Body of pancreas (tissue), 4 donors: ENCODE measurements at regions not wholly inside any gene's neighbourhood (a gene's known extent, or its start where the extent isn't known, plus 50 kb on each side); places are given as distances from the start of the nearest gene placed in this dataset.
A peak's percentile ranks its signal among the peaks of the same experiment; 100 is the strongest.

ENCODE experiments used
- ATAC-seq: fragments of 150-250 bp; one replicate; pipeline ENCODE4 v1.9.1; 2016
- DNase-seq, 4 donors: peaks; one replicate each; pipeline ENCODE4 v3.0.0-alpha.2; 2019
- H3K27ac ChIP-seq, 4 donors: fragments of 200-600 bp; sonication (generic); 1 replicate in 3 of 4; 2 replicates in 1 of 4; pipeline versions ENCODE4 v1.5.1 to v1.6.1; 2016 to 2019; ENCODE audit warnings: mild to moderate bottlenecking in 1 of 4, mixed read lengths in 1 of 4, moderate library complexity in 1 of 4
- H3K27me3 ChIP-seq, 2 donors: fragments of 200-600 bp; sonication (generic); one replicate each; pipeline ENCODE4 v1.6.0; 2016; ENCODE audit warnings: mild to moderate bottlenecking in 1 of 2
- H3K36me3 ChIP-seq, 2 donors: fragments of 200-600 bp; sonication (generic); replicated peaks in 1 of 2; 2 replicates each; pipeline ENCODE4 v1.5.1; 2016; ENCODE audit warnings: low read depth in 2 of 2; ENCODE audit not compliant: insufficient read depth in 1 of 2
- H3K4me1 ChIP-seq: fragments of 200-600 bp; sonication (generic); one replicate; pipeline ENCODE4 v1.6.0; 2016
- H3K4me3 ChIP-seq, 2 donors: fragments of 200-600 bp; sonication (generic); 1 replicate in 1 of 2; 2 replicates in 1 of 2; pipeline ENCODE4 v1.5.1; 2016 to 2019
- H3K9me3 ChIP-seq, 3 donors: fragments of 200-600 bp; sonication (generic); 1 replicate in 2 of 3; 2 replicates in 1 of 3; pipeline ENCODE4 v1.5.1; 2016
- POLR2A ChIP-seq, 3 donors: fragments of 450-650 bp; IDR thresholded peaks; one replicate each; pipeline ENCODE4 v1.6.1; 2016; ENCODE audit warnings: antibody characterized with exemption in 3 of 3, mild to moderate bottlenecking in 2 of 3
- WGBS, 2 donors: methylation state at CpG; one replicate each; pipeline ENCODE4 v1.1.5; 2017; 5-methylcytosine and 5-hydroxymethylcytosine counted together
- intact Hi-C: fragments of 100-400 bp; cut with DNase I; formaldehyde crosslinking; loops from one replicate; pipeline ENCODE4 v1.15.1; 2023
- TF ChIP-seq, protein P1 (sequence below), 7 experiments: fragments of 450-650 bp in 4 of 7; fragments of 200-600 bp in 3 of 7; sonication (generic) in 3 of 7; IDR thresholded peaks; one replicate each; pipeline ENCODE4 v1.5.1; 2016 to 2019; ENCODE audit warnings: antibody characterized with exemption in 7 of 7

DNA sequence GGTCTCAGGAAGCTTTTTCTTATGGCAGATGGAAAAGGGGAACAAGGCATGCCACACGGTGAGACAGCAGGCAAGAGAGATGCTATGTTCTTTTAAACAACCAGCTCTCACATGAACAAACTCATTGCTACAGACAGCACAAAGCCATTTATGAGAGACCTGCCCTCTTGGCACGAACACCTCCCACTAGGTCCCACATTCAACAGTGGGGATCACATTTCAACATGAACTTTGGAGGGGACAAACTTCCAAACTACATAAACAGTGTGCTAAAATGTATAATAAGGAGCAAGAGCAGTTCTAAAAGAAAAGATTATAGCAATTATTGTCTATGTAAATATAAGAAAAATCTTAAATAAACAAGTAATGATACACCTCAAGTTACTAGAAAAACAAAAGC is 391.8 kb upstream of the CPXCR1 start:
- H3K4me1 ChIP-seq, result no peaks in the 10 kb centered on the region
- H3K4me3 ChIP-seq, result no peak overlapping the region
- intact Hi-C loops, result no loop called here
- no peaks in the 10 kb centered on the region for H3K9me3 ChIP-seq
- peak in 1 of 4 donors; percentile 5 for DNase-seq
- no peaks in the 10 kb centered on the region for H3K27me3 ChIP-seq
- H3K36me3 ChIP-seq, result no peaks in the 10 kb centered on the region
- no peak for ATAC-seq
- no peak overlapping the region for H3K27ac ChIP-seq
- WGBS, 2 donors, result 0 to 59% methylated on average over 2 of the region's 2 CpGs
- TF ChIP-seq, protein P1, sequence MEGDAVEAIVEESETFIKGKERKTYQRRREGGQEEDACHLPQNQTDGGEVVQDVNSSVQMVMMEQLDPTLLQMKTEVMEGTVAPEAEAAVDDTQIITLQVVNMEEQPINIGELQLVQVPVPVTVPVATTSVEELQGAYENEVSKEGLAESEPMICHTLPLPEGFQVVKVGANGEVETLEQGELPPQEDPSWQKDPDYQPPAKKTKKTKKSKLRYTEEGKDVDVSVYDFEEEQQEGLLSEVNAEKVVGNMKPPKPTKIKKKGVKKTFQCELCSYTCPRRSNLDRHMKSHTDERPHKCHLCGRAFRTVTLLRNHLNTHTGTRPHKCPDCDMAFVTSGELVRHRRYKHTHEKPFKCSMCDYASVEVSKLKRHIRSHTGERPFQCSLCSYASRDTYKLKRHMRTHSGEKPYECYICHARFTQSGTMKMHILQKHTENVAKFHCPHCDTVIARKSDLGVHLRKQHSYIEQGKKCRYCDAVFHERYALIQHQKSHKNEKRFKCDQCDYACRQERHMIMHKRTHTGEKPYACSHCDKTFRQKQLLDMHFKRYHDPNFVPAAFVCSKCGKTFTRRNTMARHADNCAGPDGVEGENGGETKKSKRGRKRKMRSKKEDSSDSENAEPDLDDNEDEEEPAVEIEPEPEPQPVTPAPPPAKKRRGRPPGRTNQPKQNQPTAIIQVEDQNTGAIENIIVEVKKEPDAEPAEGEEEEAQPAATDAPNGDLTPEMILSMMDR (IDR thresholded peaks at IDR 0.05), result no peak
- no peak for TF ChIP-seq POLR2A (IDR thresholded peaks at IDR 0.05)

DNA sequence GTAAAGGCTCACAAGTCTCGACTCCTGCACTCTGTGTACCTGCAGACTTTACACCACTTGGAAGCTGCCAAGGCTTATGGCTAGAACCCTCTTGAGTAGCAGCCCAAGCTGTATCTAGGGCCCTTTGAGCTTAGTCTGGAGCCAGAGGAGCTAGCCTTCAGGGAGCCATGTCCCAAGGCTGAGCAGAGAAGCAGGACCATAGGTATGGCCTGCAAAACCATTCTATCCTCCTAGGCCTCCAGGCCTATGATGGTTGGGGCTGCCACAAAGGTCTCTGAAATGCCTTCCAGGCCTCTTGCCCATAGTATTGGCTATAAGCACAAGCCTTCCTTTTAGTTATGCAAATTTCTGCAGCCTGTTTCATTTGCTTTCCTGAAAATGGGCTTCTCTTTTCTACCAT is 380.7 kb upstream of the CPXCR1 start:
- Histone ChIP-seq H3K36me3 (no peaks in the 10 kb centered on the region), H3K4me1 (no peaks in the 10 kb centered on the region), H3K9me3 (no peaks in the 10 kb centered on the region), H3K27ac (no peak overlapping the region), H3K4me3 (no peak overlapping the region), H3K27me3 (no peaks in the 10 kb centered on the region)
- WGBS, 2 donors, result 50% methylated on average over 1 of the region's 1 CpG; no CpG with 5 or more reads in 1 of the 2 donors
- intact Hi-C loops, result no loop called here
- DNase-seq (no peak), ATAC-seq (no peak)
- TF ChIP-seq, protein P1 (IDR thresholded peaks at IDR 0.05), result no peak

DNA sequence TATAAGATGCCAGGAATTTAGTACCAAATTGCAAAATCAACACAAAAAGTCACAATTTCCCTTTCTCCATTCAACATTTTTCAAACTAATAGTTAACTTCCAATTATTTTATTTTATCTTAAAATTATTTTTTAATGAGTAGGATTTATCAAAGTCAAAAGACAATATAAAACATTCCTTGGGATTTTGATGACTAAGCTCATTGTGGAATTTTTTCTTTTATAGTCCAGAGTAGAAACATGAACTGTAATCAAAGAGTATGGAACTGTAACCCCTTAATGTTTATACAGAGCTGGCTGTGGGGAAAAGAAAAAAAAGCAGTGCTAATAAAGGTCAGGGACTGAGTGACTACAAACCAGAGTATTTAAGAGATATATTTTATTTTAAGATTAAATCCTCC is 368.6 kb upstream of the CPXCR1 start:
- H3K36me3 ChIP-seq, result no peaks in the 10 kb centered on the region
- no peaks in the 10 kb centered on the region for H3K4me1 ChIP-seq
- H3K27me3 ChIP-seq, result no peaks in the 10 kb centered on the region
- TF ChIP-seq POLR2A (IDR thresholded peaks at IDR 0.05), result no peak
- TF ChIP-seq, protein P1 (IDR thresholded peaks at IDR 0.05), result no peak
- no peak overlapping the region for H3K27ac ChIP-seq
- intact Hi-C loops, result no loop called here
- ATAC-seq (no peak), DNase-seq (no peak)
- no peak overlapping the region for H3K4me3 ChIP-seq
- H3K9me3 ChIP-seq, result no peaks in the 10 kb centered on the region

DNA sequence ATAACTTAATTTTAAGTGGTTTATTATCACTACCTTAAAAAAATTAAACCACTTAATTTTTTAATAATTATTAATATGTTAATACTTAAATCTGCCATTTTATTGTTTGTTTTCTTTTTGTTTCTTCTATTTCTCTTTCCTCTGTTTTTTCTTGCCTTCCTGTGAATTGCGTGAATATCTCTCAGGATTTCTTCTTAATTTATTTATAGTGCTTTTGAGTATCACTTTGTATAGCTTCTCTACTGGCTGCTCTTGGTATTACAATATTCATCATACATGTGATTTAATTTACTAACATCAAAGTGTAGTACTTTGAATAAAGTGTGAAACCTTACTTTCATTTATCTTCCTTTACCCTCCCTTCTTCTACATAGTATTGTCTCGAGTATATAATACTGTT is 349.5 kb upstream of the CPXCR1 start:
- ATAC-seq, result no peak
- Histone ChIP-seq H3K4me3 (no peak overlapping the region), H3K9me3 (no peaks in the 10 kb centered on the region), H3K4me1 (no peaks in the 10 kb centered on the region), H3K36me3 (no peaks in the 10 kb centered on the region), H3K27ac (no peak overlapping the region), H3K27me3 (no peaks in the 10 kb centered on the region)
- intact Hi-C loops, result no loop called here
- WGBS, 2 donors, result 58 to 66% methylated on average over 2 of the region's 2 CpGs
- no peak for TF ChIP-seq POLR2A (IDR thresholded peaks at IDR 0.05)
- TF ChIP-seq, protein P1 (IDR thresholded peaks at IDR 0.05), result no peak
- no peak for DNase-seq

DNA sequence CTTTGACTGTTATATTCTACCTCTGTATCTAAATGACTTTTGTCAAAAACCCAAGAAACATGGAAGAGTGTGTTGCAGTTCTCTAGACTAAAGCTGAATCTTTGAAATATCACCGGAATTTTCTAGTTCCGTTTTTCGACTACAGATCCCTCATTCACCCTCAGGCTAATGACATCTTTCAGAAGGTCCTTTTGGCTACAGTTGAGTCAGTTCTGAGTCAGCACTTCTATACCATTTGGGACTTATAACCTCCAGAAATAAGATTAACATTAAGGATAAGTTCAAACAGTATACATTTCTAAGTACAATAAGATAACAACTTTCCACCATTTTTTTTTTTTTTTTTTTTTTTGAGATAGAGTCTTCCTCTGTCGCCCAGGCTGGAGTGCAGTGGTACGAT is 331.0 kb upstream of the CPXCR1 start:
- Histone ChIP-seq H3K27ac (no peak overlapping the region), H3K9me3 (no peaks in the 10 kb centered on the region), H3K4me1 (no peaks in the 10 kb centered on the region), H3K27me3 (no peaks in the 10 kb centered on the region), H3K4me3 (no peak overlapping the region), H3K36me3 (no peaks in the 10 kb centered on the region)
- ATAC-seq (no peak), DNase-seq (no peak)
- 73 to 75% methylated on average over 3 to 5 of the region's 5 CpGs for WGBS, 2 donors
- intact Hi-C loops, result no loop called here
- TF ChIP-seq, protein P1 (IDR thresholded peaks at IDR 0.05), result no peak
- TF ChIP-seq POLR2A (IDR thresholded peaks at IDR 0.05), result no peak
